NCI-H1694 treated with DMSO at 0.1 percent for 48 hours (cell line): ENCODE measurements at regions not wholly inside any gene's neighbourhood (a gene's known extent, or its start where the extent isn't known, plus 50 kb on each side); places are given as distances from the start of the nearest gene placed in this dataset.

Experiments used
- DNase-seq: peaks from one replicate; lab custom pipeline; 2025; lab: John Stamatoyannopoulos, UW

DNA sequence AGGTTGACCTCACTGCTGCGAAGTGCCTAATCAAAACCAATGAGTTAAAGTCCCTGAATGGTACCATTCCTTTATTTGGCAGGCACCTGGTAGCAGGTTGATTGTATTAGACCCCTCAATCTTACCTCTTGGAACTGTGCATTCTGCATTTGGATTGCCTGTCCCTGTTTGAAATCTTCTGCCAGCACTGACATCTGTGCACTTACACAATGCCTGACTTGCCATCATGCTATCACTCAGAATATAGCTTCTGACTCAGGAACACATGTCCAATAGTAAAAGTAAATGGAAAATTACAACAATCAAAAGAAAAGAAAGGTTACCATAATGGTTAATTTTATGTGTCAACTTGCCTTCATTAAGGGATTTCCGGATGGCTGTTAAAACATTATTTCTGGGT is 366.0 kb upstream of the PDGFD start:
- peak; percentile 21 for DNase-seq

DNA sequence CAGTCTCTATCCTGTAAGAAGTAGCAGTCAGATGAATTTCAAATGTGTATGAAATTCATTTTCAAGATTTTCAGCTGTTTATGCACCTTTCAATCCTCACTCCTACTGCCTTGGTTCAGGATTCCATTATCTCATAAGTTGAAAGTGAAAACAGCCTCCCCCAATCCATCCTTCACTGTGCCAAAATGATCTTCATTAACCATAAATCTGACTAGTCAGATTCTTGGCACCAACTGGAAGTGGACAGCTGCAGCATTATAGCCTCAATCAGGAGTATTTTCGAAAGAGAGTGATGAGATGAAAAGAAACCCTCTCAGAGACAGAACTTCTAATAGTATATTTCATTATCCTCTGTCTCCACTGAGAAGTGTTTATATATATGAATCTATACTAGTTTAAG is 365.3 kb upstream of the PDGFD start:
- DNase-seq, result no peak

DNA sequence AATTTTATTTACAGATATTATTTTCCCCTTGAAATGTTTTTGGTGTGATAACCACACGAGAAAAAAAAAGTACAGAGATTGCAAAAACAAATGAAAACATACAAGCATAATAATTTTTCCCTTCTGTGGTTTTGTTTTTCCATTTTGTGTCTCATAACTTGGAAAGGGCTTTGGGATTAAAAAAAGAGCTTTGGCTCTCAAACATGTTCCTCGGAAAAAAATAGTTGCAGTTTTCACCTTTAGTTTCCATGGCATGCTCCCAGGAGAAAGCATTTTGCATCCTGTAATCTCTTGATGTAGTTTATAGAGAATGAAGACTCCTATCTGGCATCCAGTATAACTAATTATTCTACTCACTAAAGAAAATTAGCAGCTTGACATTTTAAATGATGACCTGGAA is 362.1 kb upstream of the PDGFD start:
- DNase-seq, result no peak

DNA sequence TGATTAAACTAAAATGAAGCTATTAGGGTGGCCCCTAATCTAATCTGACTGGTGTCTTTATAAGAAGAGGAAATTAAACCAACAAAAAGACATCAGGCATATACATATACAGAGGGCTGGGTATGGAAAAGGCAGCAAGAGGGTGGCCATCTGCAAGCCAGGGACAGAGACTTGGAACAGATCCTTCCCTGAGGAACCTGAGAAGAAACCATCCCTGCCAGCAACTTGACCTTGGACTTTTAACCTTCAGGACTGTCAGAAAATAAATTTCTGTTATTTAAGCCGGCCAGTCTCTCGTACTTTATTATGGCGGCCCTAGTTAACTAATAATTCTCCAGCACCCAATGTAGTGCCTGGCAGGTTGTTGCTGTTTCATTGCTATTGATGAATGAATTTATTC is 361.5 kb upstream of the PDGFD start:
- DNase-seq, result no peak

DNA sequence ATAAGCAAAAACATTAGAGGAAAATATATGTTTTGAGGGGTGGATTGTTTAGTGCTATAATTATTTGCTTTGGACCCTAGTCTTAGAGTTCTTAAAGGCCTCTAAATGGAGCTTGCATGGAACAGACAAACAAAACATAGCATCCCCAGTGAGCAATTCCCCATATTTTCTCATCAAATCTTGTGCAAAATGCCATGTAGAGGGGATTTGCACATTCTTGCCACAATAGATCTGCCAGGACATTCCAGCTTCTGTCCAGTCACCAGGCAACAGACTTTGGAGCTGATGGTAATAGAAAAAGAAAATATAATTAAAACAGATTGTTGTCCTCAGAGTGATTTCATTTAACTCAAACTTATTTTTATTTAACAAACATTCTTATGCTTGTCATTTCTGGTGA is 360.3 kb upstream of the PDGFD start:
- no peak for DNase-seq

DNA sequence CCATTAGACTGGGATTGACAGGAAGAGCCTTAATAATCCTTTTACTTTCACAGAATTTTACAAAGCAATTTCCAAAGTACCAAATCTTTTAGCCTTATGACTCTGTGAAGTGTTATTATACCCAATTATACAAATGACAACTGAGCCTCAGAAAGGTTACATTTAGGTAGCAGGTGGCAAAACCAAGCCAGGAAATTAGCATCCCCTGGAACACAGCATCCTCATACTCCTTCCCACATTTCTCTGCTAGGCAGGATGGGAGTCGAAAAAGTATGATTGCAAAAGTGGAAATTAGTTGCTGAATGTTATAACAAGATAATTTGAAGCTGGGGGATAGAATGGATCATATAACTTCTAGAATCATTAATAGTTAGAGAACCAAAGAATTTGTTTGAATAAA is 359.7 kb upstream of the PDGFD start:
- DNase-seq, result no peak

DNA sequence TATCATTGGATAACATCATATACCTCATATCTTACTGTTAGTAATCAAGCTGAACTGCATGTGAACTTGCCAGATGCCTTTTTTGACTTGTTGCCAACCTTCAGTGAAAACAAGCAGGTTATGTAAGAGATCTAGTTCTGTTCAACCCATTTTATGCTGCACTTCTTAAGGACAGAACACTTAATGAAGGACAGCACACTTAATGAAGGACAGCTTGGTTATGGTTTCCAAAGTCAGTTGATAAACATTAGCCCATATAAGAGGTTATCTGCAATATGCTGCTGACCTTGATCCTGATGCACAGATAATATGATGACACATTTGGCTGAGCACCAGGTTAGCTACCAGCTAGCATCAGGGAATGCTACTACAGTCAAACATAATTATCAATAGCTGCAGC is 358.7 kb upstream of the PDGFD start:
- peak; percentile 47 for DNase-seq

DNA sequence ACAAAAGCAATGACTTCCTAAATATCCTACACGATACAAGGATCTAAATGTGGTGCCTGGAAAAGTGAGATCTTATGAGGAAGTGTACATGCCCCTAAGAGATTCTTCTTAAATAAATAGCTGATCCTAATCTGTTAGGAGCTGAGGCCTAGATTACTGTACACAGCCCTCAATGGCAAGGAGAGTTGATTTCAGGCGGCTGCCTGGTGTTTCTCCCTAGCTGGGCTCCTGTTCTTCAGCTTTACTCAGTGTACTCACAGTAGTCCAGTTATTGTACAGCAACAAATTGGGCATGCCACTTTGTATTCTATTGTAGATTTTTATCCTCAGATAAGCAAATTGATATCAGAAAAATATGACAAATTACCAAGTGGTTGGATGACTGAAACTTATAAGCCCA is 358.2 kb upstream of the PDGFD start:
- no peak for DNase-seq

DNA sequence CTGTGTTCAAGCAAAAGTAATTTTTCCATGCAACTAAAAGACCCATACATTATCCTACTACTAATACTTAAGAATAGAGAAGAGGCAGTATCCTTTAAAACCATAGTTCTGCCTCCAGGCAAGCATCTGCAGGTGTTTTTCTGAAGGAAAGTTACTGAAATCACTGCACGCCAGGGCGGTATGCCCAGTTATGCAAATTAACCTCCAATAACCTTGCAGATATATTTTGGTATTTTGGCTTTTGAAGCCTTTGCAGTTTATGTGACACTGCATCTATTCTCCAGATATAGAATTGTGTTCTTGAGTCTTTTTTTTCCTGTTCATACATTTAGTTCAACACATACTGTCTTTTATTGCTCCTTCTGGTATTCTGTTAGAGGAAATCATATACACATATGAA is 346.2 kb upstream of the PDGFD start:
- DNase-seq, result no peak

DNA sequence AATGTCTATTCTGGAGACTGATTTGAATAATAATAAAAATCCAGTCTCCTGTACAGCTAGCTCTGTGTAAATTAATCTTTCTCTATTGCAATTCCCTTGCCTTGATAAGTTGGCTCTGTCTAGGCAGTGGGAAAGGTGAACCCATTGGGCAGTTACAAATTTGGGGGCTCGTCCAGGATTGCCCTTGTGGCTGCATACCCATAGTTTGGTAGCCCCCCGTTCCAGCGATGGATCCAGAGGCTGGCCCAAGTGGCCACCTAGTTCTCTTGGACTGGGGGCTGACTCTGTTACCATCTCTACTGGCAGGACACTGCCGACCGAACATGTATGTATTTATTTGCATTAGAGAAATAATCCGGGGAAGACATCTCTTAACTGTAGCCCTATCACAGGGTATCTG is 326.2 kb upstream of the PDGFD start:
- DNase-seq, result no peak

DNA sequence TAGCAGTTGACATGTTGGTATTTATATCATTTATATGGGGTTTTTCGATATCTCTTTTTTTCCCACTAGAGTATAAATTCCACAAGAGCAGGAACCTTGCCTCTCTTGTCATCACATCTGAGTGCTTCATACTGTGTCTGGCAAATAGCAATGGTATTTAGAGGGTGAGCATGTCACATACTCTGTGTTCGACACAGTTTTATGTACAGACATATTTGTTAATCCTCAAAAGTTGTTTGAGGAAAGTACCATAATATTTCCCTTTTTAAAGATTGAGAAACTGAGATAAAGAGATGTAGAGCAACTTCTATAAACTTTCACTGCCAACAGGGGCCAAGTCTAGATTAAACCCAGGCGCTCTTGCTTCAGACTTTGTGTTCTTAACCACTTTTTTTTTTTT is 324.6 kb upstream of the PDGFD start:
- no peak for DNase-seq

DNA sequence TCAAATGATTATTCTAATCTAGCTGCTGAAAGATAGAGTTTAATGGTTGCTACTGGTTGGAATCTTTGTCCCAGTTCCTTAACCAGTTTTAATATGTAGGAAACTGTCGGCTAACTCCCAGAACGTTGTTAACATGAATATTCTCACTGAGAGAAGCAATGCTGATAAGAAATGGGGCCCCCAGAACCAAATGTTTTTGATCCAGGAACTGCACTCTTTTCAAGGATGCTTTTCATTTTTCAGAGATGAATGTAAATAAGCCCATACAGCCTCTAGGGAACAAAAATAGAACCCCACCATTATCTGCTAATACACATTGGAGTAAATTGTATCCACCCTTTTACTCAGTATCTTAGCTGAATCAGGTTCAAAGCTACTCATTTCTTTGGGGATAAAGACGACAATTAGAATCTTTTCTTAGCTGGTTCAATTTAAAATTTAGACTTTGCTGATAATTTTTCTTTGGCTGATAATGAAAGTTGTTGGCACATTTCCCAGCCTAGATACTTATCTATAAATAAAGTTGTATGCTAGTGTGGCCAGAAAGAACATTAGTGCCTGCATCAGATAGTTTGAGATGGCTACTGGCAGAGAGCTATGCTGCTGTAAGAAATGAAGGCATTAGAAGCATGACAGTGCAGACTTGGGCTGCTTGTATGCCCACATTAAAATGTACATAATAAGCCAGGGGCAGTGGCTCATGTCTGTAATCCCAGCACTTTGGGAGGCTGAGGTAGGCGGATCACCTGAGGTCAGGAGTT is 323.3 kb upstream of the PDGFD start:
- no peak for DNase-seq

DNA sequence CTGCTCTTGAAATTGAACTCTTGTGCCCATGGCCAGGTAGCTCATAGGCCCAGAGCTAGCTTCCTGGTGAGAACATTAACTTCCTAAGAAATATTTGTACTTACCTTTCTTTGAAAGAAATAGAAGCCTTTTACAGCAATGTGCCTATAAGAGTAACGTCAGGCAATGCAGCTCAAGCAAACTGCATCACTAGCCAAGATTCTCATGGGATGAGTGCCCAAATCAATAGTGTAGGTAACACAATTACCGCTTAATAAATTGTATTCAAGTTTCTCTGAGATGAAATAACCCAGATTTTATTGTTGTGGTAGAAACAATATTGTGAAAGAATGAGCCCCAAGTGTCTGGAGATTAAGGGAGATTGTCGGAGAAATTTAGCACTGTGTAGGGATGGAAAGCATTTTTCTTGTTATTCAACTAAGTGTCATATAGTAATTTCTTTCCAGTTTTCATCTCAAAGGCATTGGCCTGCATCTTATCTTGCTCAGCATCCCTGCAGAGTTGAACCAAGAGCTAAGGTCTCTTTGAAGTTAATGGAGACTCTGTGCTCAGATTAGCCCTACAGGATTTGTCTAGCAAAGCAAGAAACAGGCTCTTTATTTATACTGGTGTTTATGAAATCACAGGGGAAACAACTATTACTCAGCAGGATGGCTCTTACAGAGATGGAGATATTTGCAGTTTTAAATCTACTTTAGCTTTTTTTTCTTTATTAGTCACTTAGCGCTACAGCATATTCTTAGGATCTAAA is 321.0 kb upstream of the PDGFD start:
- no peak for DNase-seq

DNA sequence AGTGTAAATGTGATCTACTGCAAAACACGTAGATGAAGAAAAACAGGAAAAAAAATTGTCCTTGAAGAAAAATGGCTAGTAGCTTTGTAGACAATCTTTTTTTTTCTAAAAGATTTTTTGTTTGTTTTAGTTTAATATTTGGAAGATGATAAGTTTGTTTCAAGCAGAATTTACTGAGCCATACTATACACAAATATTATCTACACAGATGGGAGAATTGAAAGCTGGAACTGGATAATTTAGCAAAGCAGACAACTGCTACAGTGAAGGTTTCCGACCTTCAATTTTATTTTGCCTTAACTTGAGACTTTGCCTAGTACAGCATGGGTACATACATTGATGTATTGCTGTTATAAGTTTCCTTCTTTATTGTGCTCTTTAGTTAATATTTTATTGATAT is 313.0 kb upstream of the PDGFD start:
- DNase-seq, result no peak

DNA sequence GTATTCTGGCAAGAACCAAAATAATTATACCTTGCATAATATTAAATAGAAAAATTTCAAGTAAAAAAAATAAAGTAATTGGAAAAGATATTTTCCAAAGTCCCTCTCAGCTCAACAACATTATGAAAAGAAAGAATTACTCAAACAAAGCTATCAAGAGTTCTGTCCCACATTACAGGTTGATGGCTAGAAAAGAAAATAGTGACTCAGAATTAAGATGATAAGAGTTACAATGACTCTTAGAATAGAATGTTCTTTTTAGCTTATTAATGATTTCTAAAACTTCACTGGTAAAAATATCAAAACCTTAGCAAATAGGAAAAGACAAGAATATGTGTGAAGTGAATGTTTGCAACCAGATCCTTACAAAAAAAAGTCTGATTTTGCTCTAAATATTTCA is 312.5 kb upstream of the PDGFD start:
- DNase-seq, result no peak

DNA sequence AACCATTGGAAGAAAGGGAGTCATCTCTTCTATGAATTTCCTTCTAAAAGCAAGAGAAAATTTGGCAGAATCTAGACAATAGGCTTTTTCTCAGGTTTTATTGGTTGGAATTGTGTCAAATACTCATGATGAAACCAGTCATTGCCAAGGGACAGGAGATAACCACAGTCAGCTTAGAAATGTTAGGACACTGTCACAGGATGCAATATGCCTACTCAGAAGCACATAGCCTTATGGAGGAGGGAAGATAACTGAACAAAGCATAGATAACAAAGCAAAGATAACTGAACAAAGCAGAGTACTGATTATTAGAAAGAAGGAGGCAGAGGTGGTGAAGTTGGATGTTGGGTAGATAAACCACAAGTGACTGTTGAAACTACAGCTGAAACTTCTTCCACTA is 303.5 kb upstream of the PDGFD start:
- no peak for DNase-seq

DNA sequence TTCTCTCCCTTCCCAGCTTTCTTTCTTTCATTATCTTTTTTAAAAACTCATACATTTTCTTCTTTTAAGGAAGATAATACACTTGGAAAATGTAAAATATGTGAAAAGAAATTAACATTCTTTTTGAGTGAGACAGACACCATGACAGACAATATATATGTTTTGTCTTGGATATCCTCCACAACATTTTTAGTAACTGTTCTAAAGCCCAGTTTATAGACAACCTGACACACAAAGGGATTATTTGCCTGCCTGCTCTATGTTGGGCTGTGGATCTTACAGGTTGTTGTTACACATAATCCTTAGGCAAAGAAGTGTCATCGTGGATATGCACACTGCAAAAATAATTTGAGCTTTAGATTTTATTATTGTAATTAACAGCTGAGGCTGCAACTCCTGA is 301.4 kb upstream of the PDGFD start:
- no peak for DNase-seq

DNA sequence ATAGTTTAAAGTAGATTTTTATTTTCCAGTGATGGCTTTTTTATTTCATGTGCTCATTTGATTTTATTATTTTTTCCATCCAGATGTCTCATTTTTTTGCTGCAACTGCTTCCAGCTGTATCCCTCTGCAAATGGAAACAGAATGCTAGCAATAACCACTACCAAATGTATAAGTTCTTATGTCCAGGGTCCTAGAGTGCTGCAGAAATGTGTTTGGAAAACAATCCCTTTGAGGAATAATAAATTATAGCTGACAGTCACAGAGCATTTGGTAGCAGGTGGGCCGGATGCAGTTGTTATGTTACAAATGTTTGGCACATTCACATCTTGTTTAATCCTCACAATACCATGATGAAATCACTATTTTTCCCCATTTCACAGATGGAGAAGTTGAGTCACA is 300.7 kb upstream of the PDGFD start:
- no peak for DNase-seq

DNA sequence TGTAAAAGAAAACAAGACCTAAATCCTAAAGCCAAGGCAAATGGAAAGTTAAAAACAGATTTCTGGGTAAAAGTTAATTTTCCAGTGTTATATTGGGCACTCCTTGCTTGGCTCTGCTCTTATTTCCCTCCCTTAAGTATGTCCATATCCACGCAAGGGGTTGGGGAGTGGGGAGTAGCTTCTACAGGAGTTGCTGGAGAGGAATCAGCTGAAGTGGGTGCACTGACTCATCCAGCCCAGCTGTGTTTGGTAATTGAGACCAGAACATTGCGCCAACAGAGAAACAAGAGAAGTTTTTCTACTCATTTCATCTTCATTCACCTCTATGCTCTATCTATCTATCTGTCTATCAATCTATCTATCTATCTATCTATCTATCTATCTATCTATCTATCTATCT is 298.4 kb upstream of the PDGFD start:
- DNase-seq, result no peak

DNA sequence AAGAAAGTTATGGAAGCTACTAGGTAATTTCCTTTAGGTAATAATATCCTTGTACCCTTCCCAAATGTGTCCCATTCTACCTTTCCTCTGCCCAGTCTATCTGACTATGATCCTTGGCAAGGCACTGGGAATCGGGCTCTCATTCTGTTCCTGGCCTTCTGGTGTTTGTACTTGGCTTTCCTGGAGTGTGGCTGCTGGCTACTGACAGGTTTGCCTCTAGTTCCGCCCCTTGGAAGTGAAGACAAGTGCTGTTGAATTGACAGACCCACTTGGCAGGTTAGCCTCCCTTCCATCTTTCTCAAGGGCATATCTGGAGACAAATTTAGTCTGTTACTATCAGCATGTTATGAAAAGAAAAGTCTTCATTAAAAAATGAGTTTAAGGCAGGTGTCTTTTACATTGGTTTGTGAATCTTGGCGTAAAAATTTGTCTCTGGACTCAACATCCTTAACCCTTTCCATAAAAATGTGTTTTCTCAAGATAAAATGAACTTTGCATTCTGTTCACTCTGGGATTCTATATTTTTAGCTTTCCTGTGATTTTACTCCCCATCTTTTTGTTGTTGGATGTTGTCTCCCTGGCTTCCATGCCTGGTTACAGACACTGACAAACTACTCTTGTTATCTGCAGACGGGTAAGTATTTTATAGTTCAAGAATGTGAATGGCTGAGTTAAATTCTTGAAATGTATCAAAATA is 287.4 kb upstream of the PDGFD start:
- DNase-seq, result no peak

DNA sequence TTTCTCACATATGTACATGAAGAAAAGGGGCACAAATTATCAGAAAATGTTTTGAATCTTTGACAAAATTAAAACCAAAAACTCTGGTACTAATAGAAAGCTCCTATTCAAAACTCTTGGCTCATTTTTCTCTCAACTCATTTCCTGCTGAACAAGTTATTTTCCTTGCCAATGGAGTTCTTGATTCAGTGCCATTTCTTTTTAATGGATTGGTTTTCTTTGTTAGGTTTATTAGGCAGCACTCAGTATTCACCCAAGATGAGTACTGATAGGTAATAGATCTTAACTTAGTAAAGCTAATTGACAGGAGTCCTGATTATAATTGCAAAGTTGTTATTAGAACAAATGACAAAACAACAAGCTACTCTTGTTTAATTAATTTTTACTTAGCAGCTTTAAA is 279.4 kb upstream of the PDGFD start:
- DNase-seq, result no peak

DNA sequence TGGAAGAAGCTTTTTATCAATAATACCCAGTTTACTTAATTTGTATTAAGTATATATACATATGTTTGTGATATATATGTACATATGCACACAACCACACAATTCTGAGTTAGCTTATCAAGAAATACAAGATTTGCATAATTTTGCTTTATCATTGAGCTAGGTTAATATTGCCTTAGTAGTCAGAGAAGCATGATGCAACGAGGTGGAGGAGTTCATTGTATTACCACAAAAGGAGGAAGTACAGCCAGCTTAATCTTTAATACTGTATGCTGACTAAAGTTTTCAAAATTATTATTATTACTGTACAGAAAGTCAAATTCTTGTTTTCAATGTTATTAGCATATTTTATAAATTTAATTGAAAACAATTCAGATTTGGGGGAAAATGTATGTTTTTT is 278.4 kb upstream of the PDGFD start:
- no peak for DNase-seq

DNA sequence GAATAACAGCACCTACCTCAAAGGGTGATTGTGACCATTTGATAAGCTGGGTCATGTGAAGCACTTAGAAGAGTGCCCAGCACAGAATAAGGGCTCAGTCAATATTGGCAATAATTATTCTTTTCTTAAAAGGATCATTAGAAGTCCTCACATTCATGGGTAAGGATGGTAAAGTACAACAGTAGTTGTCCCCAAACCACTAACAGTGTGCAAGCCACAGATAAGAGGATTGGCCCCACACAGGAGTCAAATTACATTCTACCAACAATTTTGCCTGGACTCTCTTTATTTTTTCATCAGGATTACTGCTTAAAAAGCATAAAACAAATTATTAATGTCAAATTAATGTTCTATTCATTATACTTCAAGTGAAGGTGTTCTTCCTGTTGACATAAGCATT is 271.5 kb upstream of the PDGFD start:
- no peak for DNase-seq
